NCI-H446 treated with DMSO at 0.1 percent for 48 hours (cell line): ENCODE measurements at regions not wholly inside any gene's neighbourhood (a gene's known extent, or its start where the extent isn't known, plus 50 kb on each side); places are given as distances from the start of the nearest gene placed in this dataset.
"Not testable (repeated sequence)": the region's sequence is repeated elsewhere in the genome, so short reads cannot be mapped to it uniquely, and the experiment has no call there.

Source experiments
- DNase-seq: peaks from one replicate; lab custom pipeline; 2025; lab: John Stamatoyannopoulos, UW

GRCh38 chr5:108444130-108444529 lies 62.2 kb upstream of the FBXL17 start:
- DNase-seq = not testable (repeated sequence)

GRCh38 chr5:108442063-108442651 lies 60.3 kb upstream of the FBXL17 start:
- not testable (repeated sequence) for DNase-seq

- DNase-seq = no peak
Measured at GRCh38 chr5:108437425-108437824, 55.5 kb upstream of the FBXL17 start.

GRCh38 chr5:108436696-108437095 lies 54.8 kb upstream of the FBXL17 start:
- DNase-seq = no peak

GRCh38 chr5:108433600-108433999 lies 51.7 kb upstream of the FBXL17 start:
- DNase-seq = no peak

GRCh38 chr5:108432024-108432423 lies 50.1 kb upstream of the FBXL17 start:
- no peak for DNase-seq
